ENCODE measurements at regions not wholly inside any gene's neighbourhood (a gene's known extent, or its start where the extent isn't known, plus 50 kb on each side); places are given as distances from the start of the nearest gene placed in this dataset.
"Not testable (repeated sequence)": the region's sequence is repeated elsewhere in the genome, so short reads cannot be mapped to it uniquely, and the experiment has no call there.

DNA sequence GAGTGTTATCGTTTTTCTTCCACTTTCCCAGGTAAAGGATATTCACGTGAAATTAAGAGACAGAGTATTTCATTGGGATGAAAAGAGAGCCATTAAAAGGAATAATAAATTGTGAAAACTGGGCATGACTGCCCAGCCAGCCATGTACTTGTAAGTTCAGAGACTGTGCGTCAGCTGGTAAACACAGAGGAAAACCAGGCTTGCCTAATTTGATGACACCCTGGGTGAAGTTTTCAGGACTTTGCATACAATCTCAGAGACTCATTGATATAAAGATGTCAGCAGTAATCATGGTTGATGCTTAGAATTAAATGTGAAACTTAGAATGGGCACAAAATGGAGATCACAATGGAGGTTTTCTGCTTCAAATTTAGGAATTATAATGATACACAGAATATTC is 153.5 kb upstream of the ZEB2 start:
- no peak for DNase-seq

DNA sequence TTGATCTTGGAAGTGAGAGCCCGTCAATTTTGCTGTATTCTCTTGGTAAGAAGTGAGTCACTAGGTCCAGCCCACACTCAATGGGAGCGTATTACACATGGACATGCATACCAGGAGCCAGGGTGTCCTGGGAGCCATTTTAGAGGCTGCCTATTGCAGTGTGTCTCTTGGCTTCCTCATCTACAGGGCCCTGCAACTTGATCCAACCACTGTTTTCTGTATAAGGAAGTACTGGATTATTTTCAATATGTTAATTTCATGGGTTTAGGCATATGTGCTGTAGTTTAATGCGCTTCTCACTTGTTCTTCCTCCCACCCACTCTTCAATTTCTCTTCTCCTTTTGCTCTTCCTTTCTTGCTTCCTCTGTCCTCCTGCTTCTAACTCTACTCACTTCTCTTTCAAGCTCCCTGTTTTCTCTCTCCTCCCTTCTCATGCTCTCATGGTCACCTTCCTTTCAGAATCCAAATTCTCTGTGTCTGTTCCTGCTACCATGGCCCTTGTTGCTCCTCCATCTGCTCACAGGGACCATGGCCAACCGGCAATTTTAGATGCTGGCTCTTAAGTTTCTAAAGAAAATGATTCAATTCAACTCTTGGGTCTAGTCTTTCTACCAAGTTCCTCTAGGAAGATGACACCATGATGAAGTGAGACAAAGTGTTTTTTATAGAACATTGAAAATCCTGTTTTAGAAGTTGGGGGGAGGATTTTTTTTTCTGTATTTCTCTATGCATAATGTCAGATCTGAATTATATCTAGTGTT is 152.0 kb upstream of the ZEB2 start:
- DNase-seq, result no peak

DNA sequence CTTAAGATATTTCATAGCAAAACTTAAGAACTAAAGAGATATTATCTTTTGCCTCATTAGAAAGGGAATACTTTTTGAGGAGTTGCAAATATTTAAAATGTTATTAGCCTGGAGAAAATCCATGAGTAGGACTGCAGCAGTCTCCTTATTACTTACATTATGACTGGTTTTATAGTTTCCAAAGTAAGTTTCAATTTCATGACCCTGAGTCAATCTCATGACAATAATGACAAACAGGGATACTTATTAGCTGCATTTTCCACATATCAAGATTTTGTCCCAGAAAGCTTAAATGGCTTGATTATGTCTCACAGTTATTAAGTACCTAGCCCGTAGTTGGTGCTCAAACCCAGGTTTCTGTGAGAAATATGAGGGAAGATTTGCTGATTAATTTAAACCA is 150.8 kb upstream of the ZEB2 start:
- DNase-seq, result no peak

- no peak for DNase-seq
Measured at GRCh38 chr2:144670080-144670479, 150.2 kb upstream of the ZEB2 start.

- DNase-seq, result no peak
Measured at GRCh38 chr2:144669196-144669987, 149.5 kb upstream of the ZEB2 start.

GRCh38 chr2:144668493-144669110 is 148.7 kb upstream of the ZEB2 start:
- DNase-seq, result no peak

DNA sequence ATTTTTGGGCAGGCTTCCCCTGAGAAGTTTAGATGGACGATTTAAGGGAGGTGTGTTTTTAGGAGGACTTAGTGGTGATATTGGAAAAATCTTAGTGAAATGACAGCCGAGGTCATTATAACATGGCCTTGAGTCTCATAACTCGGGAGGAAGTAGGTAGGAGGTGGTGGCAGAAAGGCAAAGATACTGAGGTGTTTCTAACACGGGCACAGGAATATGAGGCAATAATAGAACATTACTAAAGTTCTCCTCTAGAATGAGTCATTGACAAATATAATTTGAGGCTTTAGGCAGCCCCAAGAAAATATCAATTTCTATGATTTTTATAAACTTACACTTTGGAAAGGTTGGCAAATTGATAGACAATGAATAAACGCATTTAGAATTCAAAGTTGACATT is 146.1 kb upstream of the ZEB2 start:
- DNase-seq, result no peak

- no peak for DNase-seq
Measured at GRCh38 chr2:144663207-144663606, 143.3 kb upstream of the ZEB2 start.

- no peak for DNase-seq
Measured at GRCh38 chr2:144660518-144661316, 140.8 kb upstream of the ZEB2 start.

- peak; percentile 7 for DNase-seq
Measured at GRCh38 chr2:144659731-144660275, 139.9 kb upstream of the ZEB2 start.

GRCh38 chr2:144654523-144654922 is 134.6 kb upstream of the ZEB2 start:
- no peak for DNase-seq

GRCh38 chr2:144650907-144651306 is 131.0 kb upstream of the ZEB2 start:
- DNase-seq, result no peak

DNA sequence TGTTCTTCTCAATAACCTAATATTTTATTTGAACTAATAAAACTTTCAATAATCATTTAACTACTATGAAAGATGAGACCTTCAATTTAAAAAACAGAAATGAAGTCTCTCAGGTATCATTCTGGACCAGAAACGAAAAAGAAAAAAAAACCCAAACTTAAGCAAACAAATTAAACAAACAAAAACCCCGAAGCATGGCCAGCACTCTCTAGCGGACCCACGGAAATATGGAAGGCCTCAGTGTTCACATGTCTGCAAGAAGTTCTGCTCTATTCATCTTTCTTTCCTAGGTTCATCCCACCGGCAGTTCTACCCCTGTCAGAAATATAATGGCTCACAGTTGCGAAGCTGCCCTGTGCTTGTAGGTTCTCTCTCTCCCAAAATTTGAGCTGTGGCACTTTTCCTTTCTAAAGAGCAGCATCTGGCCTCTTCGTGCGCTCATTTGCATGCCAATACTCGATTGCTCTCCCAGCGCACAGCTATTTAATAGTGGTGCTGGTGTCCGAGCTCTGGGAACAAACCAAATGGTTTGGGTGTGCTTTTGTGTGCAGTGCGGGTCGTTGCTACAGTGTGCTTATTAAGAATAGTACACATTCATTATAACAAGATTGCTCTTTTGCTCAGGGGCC is 129.0 kb upstream of the ZEB2 start:
- no peak for DNase-seq

- DNase-seq, result no peak
Measured at GRCh38 chr2:144645083-144645778, 125.3 kb upstream of the ZEB2 start.

DNA sequence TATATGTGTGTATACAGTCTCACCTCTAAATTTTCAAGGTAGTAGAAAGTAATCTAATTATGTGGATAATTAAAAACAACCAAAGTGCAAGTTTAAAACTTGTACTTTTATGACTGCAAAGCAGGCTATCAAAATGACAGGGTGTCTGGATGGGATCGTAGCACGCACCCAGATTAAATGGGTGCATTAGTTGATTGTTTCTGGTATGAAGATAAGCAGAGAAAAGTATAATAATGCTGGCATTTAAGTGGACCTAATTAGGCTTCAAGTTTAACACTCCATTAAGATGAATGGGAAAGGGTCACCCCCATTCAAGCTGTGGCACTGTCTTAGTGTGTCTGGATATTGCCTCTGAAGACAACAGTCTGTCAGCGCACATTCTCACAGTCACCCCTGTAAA is 124.6 kb upstream of the ZEB2 start:
- no peak for DNase-seq

- no peak for DNase-seq
Measured at GRCh38 chr2:144643537-144644336, 123.8 kb upstream of the ZEB2 start.

DNA sequence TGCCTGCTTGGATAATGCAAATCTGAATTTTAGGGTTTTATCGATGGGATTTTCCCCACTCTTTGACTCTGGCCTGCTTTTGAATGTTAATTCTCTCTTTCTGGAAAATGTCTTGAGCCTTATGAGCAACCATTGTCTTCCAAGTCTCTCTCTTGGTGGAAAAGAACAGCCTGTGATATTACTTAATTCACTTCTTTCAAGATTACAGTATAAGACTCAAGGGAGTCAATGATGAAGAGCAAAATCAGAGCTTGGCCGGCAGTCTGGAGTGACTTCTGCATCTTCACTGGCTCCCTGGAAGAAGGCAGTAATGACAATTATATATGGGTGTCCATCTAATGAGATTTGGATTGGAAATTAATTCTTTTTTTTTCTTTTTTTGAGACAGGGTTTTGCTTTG is 122.9 kb upstream of the ZEB2 start:
- no peak for DNase-seq

DNA sequence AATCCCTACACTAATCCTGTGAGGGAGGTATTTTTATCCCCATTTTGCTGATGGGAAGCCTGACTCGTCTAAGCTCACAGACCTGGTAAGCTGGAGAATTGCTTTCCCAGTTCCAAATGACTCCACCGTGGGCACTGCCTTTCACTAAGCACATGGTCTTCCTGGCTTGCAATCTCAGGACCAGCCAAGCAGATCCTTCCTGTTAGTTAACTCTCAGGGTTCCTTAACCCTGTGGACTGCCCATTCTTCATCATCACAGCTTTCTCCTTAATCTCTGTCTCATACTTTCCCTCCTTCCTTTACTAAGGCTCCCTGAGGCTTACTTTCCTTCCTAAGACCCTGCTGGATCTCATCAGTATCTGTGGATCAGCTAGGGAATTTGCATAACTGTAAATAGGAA is 122.2 kb upstream of the ZEB2 start:
- DNase-seq, result no peak

DNA sequence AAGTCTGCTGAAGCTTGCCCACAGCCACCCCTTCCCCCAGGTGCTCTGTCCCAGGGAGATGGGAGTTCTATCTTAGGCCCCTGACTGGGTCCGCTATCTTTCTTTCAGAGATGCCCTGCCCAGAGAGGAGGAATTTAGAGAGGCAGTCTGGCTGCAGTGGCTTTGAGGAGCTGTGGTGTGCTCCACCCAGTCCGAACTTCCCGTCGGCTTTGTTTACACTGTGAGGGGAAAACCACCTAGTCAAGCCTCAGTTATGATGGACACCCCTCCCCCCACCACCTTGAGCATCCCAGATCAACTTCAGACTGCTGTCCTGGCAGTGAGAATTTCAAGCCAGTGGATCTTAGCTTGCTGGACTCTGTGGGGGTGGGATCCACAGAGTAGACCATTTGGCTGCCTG is 118.3 kb upstream of the ZEB2 start:
- not testable (repeated sequence) for DNase-seq

DNA sequence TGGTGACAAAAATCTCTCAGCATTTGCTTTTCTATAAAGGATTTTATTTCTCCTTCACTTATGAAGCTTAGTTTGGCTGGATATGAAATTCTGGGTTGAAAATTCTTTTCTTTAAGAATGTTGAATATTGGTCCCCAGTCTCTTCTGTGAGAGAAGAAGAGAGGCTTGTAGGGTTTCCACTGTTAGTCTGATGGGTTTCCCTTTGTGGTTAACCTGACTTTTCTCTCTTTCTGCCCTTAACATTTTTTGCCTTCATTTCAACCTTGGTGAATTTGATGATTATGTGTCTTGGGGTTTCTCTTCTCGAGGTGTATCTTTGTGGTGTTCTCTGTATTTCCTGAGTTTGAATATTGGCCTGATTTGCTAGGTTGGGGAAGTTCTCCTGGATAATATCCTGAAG is 116.9 kb upstream of the ZEB2 start:
- DNase-seq, result not testable (repeated sequence)

GRCh38 chr2:144632809-144633208 is 112.9 kb upstream of the ZEB2 start:
- no peak for DNase-seq
